HG02678 (cell line): ENCODE measurements at regions not wholly inside any gene's neighbourhood (a gene's known extent, or its start where the extent isn't known, plus 50 kb on each side); places are given as distances from the start of the nearest gene placed in this dataset.

ENCODE experiments used
- ATAC-seq: cut with Tn5 transposase; IDR thresholded peaks from one replicate; pipeline ENCODE4 v1.9.1; 2021; ENCODE audit warnings: mild to moderate bottlenecking, moderate library complexity; ENCODE audit not compliant: unreplicated experiment

- ATAC-seq: no peak
Measured at GRCh38 chr18:24975496-24976372, 376.2 kb downstream of the ZNF521 start.

DNA sequence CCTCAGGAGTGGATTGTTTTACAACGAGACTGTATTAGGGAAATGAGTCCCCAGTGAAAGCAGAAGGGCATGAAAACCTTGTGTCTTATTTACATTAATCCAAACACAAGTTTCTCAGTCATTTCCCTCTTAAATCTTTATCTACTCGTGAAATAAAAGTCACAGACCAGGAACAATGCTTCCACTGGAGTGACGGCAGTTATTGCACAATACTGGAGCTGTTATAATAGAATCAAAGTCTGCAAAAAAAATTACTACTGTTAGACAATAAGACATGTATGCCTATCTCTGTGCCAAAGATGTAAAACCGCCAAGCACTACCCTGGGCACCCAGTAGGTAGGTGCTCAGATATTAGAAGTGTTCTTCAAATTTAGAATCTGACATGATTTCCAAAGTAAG lies 375.5 kb downstream of the ZNF521 start:
- no peak for ATAC-seq

- ATAC-seq: no peak
Measured at GRCh38 chr18:24979235-24979634, 372.7 kb downstream of the ZNF521 start.

DNA sequence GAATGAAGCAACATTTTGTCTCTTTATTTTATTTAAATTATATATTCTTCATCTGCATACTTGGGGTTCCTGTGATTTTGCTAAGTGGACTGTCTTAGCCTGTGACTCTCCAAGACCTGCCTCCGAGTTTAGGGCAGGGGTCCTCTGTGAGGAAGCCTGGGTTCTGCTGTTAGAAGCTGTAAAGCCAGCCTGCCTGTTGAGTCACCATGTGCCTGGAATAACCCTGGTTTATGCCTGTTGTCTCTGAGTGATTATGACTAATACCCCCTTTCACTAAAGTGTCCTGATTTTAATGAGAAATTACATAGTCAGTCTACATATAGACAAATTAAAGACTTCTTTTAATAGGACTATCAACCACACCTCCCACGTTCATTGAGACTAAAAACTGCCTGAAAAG lies 369.1 kb downstream of the ZNF521 start:
- ATAC-seq: no peak

- no peak for ATAC-seq
Measured at GRCh38 chr18:24983566-24984139, 368.3 kb downstream of the ZNF521 start.

- ATAC-seq: no peak
Measured at GRCh38 chr18:24985586-24985985, 366.4 kb downstream of the ZNF521 start.

DNA sequence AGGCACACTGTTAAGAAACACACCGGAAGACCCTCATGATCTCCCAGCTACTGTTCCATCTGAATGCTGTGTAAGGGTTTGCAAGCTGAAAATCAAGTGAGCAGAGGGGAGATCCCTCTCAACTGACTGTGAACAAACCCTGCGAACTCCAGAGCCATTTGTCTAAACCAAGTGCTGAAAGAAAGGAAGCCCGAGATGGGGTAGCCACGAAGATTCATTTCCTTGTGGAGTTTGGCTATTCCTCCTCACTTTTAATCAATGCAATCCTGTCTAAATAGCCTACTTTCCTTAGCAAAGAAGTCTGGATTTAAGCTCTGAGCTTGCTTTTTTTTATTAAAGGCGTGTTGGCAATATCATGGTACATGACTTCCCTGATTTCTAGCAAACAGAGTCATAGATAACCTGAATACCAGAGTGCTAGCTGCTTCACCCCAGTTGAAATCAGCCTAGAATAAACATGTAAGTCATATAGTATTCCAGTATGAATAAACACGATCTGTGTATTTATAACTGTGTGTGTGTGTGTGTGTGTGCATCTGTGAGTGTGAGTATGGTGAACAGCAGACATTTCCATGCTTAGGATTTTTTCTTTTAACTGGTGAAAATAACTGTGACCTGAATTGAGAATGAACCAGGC lies 365.2 kb downstream of the ZNF521 start:
- no peak for ATAC-seq

- no peak for ATAC-seq
Measured at GRCh38 chr18:24987303-24988252, 364.4 kb downstream of the ZNF521 start.

- ATAC-seq: no peak
Measured at GRCh38 chr18:24988253-24988840, 363.6 kb downstream of the ZNF521 start.

DNA sequence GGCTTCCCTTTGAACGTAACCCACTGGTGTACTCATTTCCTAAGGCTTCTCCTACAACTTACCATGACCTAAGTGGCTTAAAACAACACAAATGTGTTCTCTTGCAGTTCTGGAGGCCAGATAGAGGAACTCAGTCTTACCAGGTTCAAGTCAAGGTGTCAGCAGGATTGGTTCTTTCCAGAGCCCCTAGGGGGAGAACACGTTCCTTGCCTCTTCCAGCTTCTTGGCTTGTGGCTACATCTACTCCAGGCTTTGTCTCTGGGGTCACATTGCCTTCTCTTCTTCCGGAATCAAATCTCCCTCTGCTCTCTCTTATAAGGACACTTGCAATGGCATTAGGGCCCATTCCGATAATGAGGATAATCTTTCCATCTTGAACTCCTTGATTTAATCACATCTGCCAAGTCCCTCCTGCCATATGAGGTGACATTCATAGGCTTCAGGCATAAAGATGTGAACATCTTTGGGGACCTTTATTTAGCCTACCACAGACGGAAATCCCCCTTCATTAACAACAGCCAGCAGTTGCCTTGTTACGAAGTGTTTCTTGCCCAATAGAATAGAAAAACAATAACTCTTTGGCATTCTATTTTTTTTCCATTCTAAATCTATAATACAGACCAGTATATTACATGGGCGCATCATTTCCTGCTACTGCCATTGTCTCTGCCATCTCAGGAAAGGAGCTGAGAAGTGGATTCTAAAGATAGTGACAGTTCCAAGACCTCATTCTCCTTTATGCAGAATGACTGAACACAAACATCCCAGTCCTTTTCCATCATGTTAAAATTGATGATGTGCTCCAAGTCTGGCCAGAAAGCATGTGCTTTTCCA lies 362.0 kb downstream of the ZNF521 start:
- no peak for ATAC-seq

DNA sequence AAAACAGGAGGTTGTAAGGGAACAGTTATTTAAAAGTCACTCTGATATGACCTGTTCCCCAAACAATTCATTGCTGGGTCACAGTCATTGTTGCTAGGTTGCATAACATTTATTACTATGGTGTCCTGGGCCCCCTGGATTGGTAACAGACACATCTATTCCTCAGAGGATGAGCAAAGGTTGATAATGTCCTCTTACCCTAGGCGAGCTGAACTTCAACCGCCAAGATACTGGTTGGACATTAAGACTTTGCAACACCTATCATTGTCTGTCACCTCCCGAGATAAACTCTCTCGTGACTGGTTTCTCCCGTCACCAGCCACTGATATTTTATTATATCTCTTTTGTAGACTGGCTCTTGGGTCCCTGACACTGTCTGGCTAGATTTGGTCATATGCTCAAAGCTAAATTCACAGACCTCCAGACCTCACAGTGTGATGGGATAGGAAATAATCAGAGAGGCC lies 361.3 kb downstream of the ZNF521 start:
- ATAC-seq: no peak

GRCh38 chr18:24991141-24992060 lies 360.6 kb downstream of the ZNF521 start:
- no peak for ATAC-seq

DNA sequence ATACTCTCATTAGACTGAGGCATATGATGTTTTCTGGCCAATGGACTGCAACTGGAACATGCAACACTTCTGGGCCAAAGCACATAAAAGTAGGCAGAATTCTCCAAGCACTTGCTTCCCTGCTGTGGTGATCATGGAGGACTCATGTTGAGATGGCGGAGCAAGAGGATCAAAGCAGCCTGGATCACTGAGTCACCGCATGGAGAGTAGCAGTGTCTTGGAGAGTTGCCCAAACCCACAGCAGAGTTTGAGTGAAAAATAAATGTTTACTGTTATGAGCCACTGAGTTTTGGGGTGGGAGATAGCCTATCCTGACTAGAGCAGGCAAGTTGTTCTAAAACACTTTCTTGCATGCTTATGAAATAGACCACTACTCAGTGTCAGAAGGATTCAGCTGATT lies 359.5 kb downstream of the ZNF521 start:
- no peak for ATAC-seq

- no peak for ATAC-seq
Measured at GRCh38 chr18:24993628-24994027, 358.3 kb downstream of the ZNF521 start.

DNA sequence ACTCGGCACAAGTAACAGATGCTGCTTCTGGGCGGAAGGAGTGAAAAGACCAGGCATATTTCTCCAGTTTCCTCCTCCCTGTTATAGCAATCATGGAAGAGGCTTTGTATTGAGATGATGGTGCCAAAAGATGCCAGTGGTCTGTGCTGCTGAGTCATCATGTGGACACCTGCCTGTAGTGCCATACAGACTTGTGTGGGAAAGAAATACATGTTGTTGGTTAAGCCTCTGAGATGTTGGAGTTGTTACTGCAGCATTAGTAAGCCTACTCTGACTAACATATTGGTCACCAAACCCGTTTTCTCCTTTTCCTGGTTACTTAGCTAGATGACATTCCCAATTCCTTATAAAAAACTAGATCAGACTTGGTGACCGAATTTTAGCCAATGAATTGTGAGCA lies 356.9 kb downstream of the ZNF521 start:
- ATAC-seq: no peak

DNA sequence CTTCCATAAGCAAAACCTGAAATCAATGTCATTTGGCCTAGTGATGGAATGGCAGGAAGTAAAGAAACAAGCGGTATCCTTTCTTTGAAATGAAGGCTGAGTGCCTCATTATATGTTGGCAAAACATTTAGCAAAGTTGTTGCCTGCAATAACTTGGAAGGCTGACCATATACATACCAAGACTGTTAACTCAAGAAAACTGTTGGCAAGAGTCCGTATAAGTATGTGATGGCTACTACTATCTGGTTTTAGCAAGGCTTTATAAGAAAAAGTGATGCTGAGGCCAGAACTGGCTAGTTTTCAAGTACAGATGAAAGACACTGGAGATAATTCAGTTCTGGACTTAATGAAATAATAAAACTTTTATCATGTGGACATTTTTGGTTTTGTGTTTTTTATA lies 356.2 kb downstream of the ZNF521 start:
- ATAC-seq: no peak

DNA sequence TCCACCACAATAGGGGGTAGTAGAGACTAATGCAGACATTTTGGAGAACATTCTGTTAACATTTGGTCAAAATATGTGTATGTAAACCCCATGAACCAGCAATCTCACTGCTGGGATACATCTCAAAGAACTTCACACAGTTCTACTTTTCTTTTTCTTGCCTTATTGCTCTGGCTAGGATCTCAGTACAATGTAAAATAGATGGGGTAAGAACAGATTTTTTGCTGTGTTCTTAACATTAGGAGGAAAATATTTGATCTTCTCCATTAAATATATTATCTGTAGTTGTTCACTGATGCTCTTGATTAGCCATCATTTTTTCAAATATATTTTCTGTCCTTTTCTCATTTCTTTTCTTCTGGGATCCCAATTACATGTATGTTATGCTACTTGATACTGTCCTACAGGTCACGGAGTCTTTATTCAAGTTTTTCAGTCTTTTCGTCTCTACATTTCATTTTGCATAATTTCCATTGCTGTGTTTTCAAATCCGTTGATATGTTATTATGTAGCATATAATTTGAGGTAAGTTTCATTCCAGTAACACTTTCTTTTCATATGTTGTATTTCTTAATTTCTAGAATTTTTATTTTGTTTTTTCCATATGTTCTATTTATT lies 352.2 kb downstream of the ZNF521 start:
- ATAC-seq: no peak

DNA sequence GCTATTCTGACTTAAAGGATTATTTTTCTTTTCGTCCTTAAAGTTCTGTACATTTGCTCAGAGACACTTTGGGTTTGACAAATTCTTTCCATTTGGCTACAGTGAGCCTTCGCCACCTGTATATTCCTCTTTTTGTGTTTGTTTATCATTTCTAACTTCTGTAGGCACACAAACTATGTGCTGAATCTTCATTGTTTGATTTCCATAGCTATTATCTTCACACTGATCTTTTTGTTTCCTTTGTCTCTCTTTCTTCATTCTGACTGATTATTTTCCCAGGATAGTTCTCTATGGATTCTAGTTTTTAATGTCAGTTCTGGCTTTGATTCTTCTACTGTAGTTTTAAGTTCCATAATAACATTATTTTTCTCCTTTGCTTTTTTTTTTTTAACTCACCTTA lies 350.2 kb downstream of the ZNF521 start:
- ATAC-seq: no peak
